HG02610 (cell line): ENCODE measurements at regions not wholly inside any gene's neighbourhood (a gene's known extent, or its start where the extent isn't known, plus 50 kb on each side); places are given as distances from the start of the nearest gene placed in this dataset.

Source experiments
- ATAC-seq: cut with Tn5 transposase; IDR thresholded peaks from one replicate; pipeline ENCODE4 v1.9.1; 2021; ENCODE audit warnings: mild to moderate bottlenecking, moderate library complexity; ENCODE audit not compliant: unreplicated experiment

DNA sequence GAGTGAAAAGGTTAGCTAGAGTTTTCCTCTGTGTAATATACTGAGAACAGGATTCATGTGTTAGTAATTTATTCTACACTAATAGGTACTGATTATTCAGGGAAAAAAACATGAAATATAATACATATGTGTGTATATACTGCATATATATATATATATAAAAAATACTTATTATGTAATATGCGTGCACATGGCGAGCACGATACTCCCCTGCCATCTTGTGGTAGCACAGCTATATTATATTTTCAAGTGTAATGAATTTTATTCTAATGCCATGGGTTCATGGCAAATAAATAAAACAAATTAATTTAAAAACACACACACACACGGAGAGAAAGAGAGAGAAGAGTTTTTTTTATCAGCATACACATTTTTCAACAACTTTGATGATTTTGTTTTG, 460.6 kb downstream of the KCNJ2 start:
- no peak for ATAC-seq

- no peak for ATAC-seq
Observed at GRCh38 chr17:70636517-70637133, 467.3 kb downstream of the KCNJ2 start.

GRCh38 chr17:70642059-70642458, 472.7 kb downstream of the KCNJ2 start:
- ATAC-seq, result no peak

DNA sequence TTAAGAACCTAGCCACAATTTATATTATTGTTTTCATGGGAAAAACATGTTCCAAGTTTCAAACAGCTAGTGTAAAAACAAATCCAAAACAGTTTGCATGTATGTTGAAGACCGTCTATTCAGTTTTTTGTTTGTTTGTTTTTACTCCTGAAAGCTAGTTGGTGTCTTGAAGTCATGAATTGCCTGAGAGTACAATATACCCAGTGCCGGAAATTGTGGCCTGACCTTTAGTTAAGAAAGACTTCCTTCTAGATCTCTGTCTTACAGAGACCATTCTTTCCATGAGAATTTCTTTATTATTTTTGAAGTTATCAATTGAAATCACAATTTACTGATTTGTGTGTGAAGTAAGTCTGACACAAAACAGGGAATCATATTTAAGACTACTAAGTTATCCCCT, 474.8 kb downstream of the KCNJ2 start:
- no peak for ATAC-seq

GRCh38 chr17:70646673-70647072, 477.3 kb downstream of the KCNJ2 start:
- no peak for ATAC-seq

GRCh38 chr17:70648166-70648565, 478.8 kb downstream of the KCNJ2 start:
- no peak for ATAC-seq

GRCh38 chr17:70653850-70654249, 484.5 kb downstream of the KCNJ2 start:
- no peak for ATAC-seq

- ATAC-seq, result no peak
Observed at GRCh38 chr17:70654706-70655105, 485.4 kb downstream of the KCNJ2 start.

- no peak for ATAC-seq
Observed at GRCh38 chr17:70655176-70655958, 486.0 kb downstream of the KCNJ2 start.

DNA sequence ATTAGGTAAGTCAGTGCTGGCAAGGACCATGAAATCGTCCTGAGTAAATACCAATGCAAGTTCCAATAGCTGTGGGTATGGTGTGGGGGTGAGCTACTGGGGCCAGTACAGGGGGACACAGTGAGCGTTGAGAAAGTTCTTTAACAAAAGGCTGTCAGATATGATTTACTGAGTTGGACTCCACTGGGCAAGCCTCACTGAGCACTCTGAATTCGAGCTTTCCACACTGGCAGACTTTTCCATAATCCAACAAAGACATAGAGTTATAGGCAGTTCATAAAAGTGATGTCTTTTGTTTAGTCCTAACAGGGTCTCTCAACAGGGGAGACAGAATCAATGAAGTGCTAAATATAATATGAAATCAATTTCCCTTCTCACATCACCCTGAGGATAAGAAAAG, 489.0 kb downstream of the KCNJ2 start:
- ATAC-seq, result no peak

- ATAC-seq, result no peak
Observed at GRCh38 chr17:70658840-70659239, 489.5 kb downstream of the KCNJ2 start.

- no peak for ATAC-seq
Observed at GRCh38 chr17:70661342-70662222, 492.2 kb downstream of the KCNJ2 start.

- ATAC-seq, result no peak
Observed at GRCh38 chr17:70668276-70668937, 499.1 kb downstream of the KCNJ2 start.

DNA sequence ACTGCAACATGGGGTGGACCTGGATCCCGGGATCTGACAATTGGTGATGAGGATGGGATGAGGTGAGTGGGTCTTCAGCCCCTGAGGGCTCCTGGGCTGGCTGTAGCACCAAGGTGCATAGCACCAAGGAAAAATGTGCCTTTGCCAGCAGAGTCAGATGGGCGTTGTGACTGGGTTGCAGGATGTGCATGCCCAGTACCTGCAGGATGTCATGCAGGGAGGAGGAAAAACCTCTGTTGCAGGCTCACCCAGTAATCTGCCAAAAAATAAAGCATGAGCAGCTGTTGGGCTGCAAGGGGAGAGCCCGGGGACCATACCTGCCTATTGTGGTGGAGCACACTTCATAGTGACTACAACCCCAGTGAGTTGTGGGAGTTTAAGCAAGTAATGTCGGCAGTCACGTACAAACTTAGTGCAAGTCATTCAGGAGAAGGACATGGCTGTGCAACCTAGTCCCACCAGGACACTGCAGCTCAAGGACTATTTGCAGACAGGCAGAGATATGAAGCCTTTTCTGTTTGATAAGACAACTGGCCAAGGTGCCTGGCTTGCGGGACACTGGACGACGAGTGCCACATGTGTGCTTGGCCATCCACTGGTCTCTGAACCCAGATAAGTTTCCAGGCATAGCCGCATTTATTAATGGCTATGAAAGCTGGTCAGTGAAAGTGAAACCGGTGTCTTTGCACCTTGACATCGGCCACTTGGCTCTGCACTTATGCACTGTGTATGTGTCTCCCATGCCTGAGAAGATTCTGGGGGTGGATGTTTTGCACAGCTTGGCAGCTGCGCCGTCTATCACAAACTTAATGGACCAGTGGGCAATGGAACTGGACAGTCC, 499.8 kb downstream of the KCNJ2 start:
- ATAC-seq, result no peak

DNA sequence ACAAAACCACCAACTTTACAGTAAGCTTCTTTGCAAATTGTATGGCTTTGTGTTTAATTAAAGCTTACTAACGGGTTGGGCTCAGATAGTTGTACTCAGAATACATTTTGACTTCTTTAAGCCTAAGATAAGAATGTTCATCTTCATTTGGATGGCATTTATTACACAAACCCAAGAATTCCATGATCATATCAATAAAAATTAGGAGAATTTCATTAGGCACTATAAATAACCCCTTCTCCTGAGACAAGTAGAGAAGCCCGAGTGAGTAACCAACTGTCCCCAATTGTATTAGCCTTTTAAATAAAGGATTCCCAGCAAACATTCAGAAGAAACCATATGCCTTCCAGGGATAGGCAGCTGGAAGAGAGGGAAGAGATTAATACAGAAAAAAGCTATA, 504.7 kb downstream of the KCNJ2 start:
- no peak for ATAC-seq

DNA sequence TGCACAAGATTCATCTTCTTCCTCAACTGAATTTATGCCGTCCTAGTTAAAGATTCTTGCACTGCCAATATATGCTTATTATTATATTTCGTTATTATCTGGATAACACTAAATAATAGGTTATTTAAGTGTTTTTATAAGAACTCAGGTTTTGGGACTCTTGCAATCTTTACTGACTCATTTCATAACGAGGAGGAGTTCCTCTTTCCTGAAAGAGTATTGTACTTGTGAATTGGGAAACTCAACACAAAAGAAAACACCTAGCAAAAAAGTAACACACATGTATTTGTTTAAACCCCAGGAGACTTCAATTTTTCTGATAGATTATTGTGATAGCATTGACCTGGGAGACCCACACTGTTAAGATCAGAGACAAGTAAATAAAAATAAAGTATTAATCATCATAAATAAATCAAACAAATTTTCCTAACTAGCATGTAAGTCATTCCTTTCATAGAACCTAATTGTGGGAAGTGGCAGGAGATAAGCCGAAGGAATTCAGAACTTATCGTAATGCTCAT, 505.8 kb downstream of the KCNJ2 start:
- no peak for ATAC-seq

- ATAC-seq, result no peak
Observed at GRCh38 chr17:70677783-70678647, 508.7 kb downstream of the KCNJ2 start.

- no peak for ATAC-seq
Observed at GRCh38 chr17:70678889-70679288, 509.6 kb downstream of the KCNJ2 start.

GRCh38 chr17:70683936-70684335, 514.6 kb downstream of the KCNJ2 start:
- no peak for ATAC-seq
